CD14-positive monocyte (primary cell): ENCODE measurements at regions not wholly inside any gene's neighbourhood (a gene's known extent, or its start where the extent isn't known, plus 50 kb on each side); places are given as distances from the start of the nearest gene placed in this dataset.

ENCODE experiments used
- DNase-seq, 3 donors: peaks; one replicate each; pipeline ENCODE4 v3.0.0-alpha.2; 2011 to 2022
- H2AFZ ChIP-seq: 2 replicates; pipeline ENCODE4 v1.6.0; 2012; ENCODE audit warnings: mild to moderate bottlenecking, low read depth, low read length, inconsistent platforms; ENCODE audit not compliant: insufficient read depth, poor library complexity, severe bottlenecking
- H3K27ac ChIP-seq, 2 donors: 1 replicate in 1 of 2; 2 replicates in 1 of 2; pipeline ENCODE4 v1.5.1; 2012 to 2013; ENCODE audit warnings: low read length in 2 of 2, control low read depth in 1 of 2, inconsistent platforms in 1 of 2, low read depth in 1 of 2, mild to moderate bottlenecking in 1 of 2
- H3K27me3 ChIP-seq, 2 donors: one replicate each; pipeline versions ENCODE4 v1.6.0 to v1.6.1; 2011 to 2013; ENCODE audit warnings: low read length in 2 of 2; ENCODE audit not compliant: control insufficient read depth in 2 of 2, insufficient read depth in 2 of 2
- H3K36me3 ChIP-seq, 2 donors: replicated peaks in 1 of 2; 1 replicate in 1 of 2; 2 replicates in 1 of 2; pipeline versions ENCODE4 v1.5.1 to v1.6.1; 2012 to 2013; ENCODE audit warnings: low read length in 2 of 2, control low read depth in 1 of 2, inconsistent platforms in 1 of 2, mild to moderate bottlenecking in 1 of 2; ENCODE audit not compliant: insufficient read depth in 2 of 2, control insufficient read depth in 1 of 2
- H3K4me1 ChIP-seq, 2 donors: 1 replicate in 1 of 2; 2 replicates in 1 of 2; pipeline versions ENCODE4 v1.5.1 to v1.6.1; 2012 to 2013; ENCODE audit warnings: low read length in 2 of 2, control low read depth in 1 of 2, inconsistent platforms in 1 of 2, mild to moderate bottlenecking in 1 of 2, moderate library complexity in 1 of 2; ENCODE audit not compliant: insufficient read depth in 2 of 2, control insufficient read depth in 1 of 2
- H3K4me2 ChIP-seq: replicated peaks from 2 replicates; pipeline ENCODE3; 2012; ENCODE audit warnings: low read length, moderate library complexity, mild to moderate bottlenecking; ENCODE audit not compliant: poor library complexity, severe bottlenecking; ENCODE audit errors: extremely low read depth
- H3K4me3 ChIP-seq, 3 experiments: fragments of 200-600 bp in 1 of 3; sonication (generic) in 1 of 3; replicated peaks in 1 of 3; 1 replicate in 2 of 3; 2 replicates in 1 of 3; pipeline ENCODE4 v1.5.1; 2011 to 2013; ENCODE audit warnings: low read length in 3 of 3, mild to moderate bottlenecking in 3 of 3, control low read depth in 2 of 3, low read depth in 2 of 3, inconsistent platforms in 1 of 3, moderate library complexity in 1 of 3
- H3K79me2 ChIP-seq: 2 replicates; pipeline ENCODE4 v1.6.0; 2012; ENCODE audit warnings: mild to moderate bottlenecking, control low read depth, inconsistent platforms, low read length, moderate library complexity; ENCODE audit not compliant: insufficient read depth
- H3K9ac ChIP-seq: 2 replicates; pipeline ENCODE4 v1.6.0; 2017; ENCODE audit warnings: low read length, mild to moderate bottlenecking; ENCODE audit not compliant: insufficient read depth, poor library complexity, severe bottlenecking
- H3K9me3 ChIP-seq, 2 donors: replicated peaks in 1 of 2; 1 replicate in 1 of 2; 2 replicates in 1 of 2; pipeline versions ENCODE4 v1.5.1 to v1.6.1; 2012 to 2013; ENCODE audit warnings: low read length in 2 of 2, control low read depth in 1 of 2; ENCODE audit not compliant: control insufficient read depth in 1 of 2, insufficient read depth in 1 of 2
- H4K20me1 ChIP-seq: 2 replicates; pipeline ENCODE4 v1.6.0; 2012; ENCODE audit warnings: mild to moderate bottlenecking, low read length, control low read depth, moderate library complexity; ENCODE audit not compliant: insufficient read depth
- H3K27ac Mint-ChIP-seq, 7 donors: one replicate each; pipeline ENCODE4 v1.8.0; 2020; ENCODE audit warnings: mild to moderate bottlenecking in 7 of 7, mixed read lengths in 7 of 7, moderate library complexity in 6 of 7, inconsistent platforms in 2 of 7
- H3K27me3 Mint-ChIP-seq, 3 donors: one replicate each; pipeline ENCODE4 v1.8.0; 2021 to 2022; ENCODE audit warnings: low read depth in 3 of 3, mild to moderate bottlenecking in 3 of 3, mixed read lengths in 3 of 3, moderate library complexity in 3 of 3, inconsistent platforms in 1 of 3
- H3K36me3 Mint-ChIP-seq, 2 donors: one replicate each; pipeline ENCODE4 v1.8.0; 2020; ENCODE audit warnings: mixed read lengths in 2 of 2, inconsistent platforms in 1 of 2, mild to moderate bottlenecking in 1 of 2
- H3K4me1 Mint-ChIP-seq: one replicate; pipeline ENCODE4 v1.8.0; 2020; ENCODE audit warnings: mild to moderate bottlenecking, mixed read lengths
- H3K4me3 Mint-ChIP-seq, 2 donors: one replicate each; pipeline ENCODE4 v1.8.0; 2020; ENCODE audit warnings: mild to moderate bottlenecking in 2 of 2, mixed read lengths in 2 of 2, moderate library complexity in 1 of 2
- H3K9me3 Mint-ChIP-seq, 7 donors: one replicate each; pipeline ENCODE4 v1.8.0; 2020 to 2022; ENCODE audit warnings: mixed read lengths in 7 of 7, mild to moderate bottlenecking in 6 of 7, moderate library complexity in 6 of 7, inconsistent platforms in 2 of 7
- CTCF ChIP-seq: fragments of 200-600 bp; IDR thresholded peaks from one replicate; pipeline ENCODE4 v1.8.0; 2022; ENCODE audit warnings: antibody characterized with exemption, mild to moderate bottlenecking
- WGBS: methylation state at CpG from one replicate; pipeline ENCODE4 v1.1.5; 2013; ENCODE audit warnings: missing lambda C conversion rate; ENCODE audit not compliant: insufficient coverage; 5-methylcytosine and 5-hydroxymethylcytosine counted together
- intact Hi-C, 2 donors: fragments of 100-400 bp; cut with micrococcal nuclease; formaldehyde crosslinking; loops; one replicate each; pipeline versions ENCODE4 v1.15.0 to v1.15.1; 2023

GRCh38 chr6:139790527-139790926, 416.1 kb upstream of the CITED2 start:
- H3K36me3 ChIP-seq = no peaks in the 10 kb centered on the region
- H3K9me3 Mint-ChIP-seq = peaks cover 8 to 28% (median 16%) of the 10 kb centered on the region in 7 donors
- H3K27ac ChIP-seq = no peak overlapping the region
- no peak overlapping the region for H3K4me3 Mint-ChIP-seq
- TF ChIP-seq CTCF = no peak
- intact Hi-C loops = no loop called here
- H3K36me3 Mint-ChIP-seq = no peaks in the 10 kb centered on the region
- WGBS = no CpG with 5 or more reads among the region's 1 CpG
- no peak overlapping the region for H3K27ac Mint-ChIP-seq
- no peaks in the 10 kb centered on the region for H3K27me3 Mint-ChIP-seq
- H3K9ac ChIP-seq = no peak overlapping the region
- no peaks in the 10 kb centered on the region for H3K27me3 ChIP-seq
- no peaks in the 10 kb centered on the region for H4K20me1 ChIP-seq
- DNase-seq = no peak
- H3K9me3 ChIP-seq = peaks cover 2 to 7% of the 10 kb centered on the region in 2 donors
- no peak overlapping the region for H3K4me2 ChIP-seq
- no peaks in the 10 kb centered on the region for H3K79me2 ChIP-seq
- H3K4me1 Mint-ChIP-seq = no peaks in the 10 kb centered on the region
- H3K4me3 ChIP-seq = no peak overlapping the region
- no peaks in the 10 kb centered on the region for H3K4me1 ChIP-seq
- H2AFZ ChIP-seq = no peak overlapping the region

DNA sequence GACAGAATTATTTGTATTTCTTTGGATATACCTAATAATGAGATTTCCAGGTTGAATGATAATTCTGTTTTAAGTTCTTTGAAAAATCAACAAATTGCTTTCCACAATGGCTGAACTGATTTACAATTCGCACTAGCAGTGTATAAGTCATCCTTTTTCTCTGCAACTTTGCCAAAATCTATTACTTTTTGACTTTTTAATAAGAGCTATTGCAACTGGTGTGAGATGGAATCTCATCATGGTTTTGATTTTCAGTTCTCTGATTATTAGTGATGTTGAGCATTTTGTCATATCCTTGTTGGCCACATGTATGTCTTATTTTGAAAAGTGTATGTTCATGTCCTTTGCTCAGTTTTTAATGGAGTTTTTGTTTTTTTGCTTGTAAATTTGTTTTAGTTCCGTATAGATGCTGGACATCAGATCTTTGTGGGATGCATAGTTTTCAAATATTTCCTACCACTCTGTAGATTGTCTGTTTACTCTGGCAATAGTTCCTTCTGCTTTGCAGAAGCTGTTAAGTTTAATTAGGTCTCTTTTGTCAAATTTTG, 409.8 kb upstream of the CITED2 start:
- peaks cover 8 to 14% of the 10 kb centered on the region in 2 donors for H3K9me3 ChIP-seq
- no peak overlapping the region for H3K9ac ChIP-seq
- no peaks in the 10 kb centered on the region for H4K20me1 ChIP-seq
- DNase-seq = no peak
- no peak for TF ChIP-seq CTCF
- Mint-ChIP-seq H3K27ac (no peak overlapping the region), H3K4me3 (no peak overlapping the region), H3K9me3 (peaks cover 14 to 42% (median 28%) of the 10 kb centered on the region in 7 donors), H3K27me3 (no peaks in the 10 kb centered on the region), H3K4me1 (no peaks in the 10 kb centered on the region), H3K36me3 (peaks cover 0 to 5% of the 10 kb centered on the region in 2 donors)
- no peaks in the 10 kb centered on the region for H3K36me3 ChIP-seq
- H3K79me2 ChIP-seq = no peaks in the 10 kb centered on the region
- H3K27me3 ChIP-seq = no peaks in the 10 kb centered on the region
- H2AFZ ChIP-seq = no peak overlapping the region
- no peak overlapping the region for H3K27ac ChIP-seq
- intact Hi-C loops = no loop called here
- no peak overlapping the region for H3K4me2 ChIP-seq
- WGBS = no CpG with 5 or more reads among the region's 2 CpGs
- no peaks in the 10 kb centered on the region for H3K4me1 ChIP-seq
- H3K4me3 ChIP-seq = no peak overlapping the region
